ENCODE measurements at regions not wholly inside any gene's neighbourhood (a gene's known extent, or its start where the extent isn't known, plus 50 kb on each side); places are given as distances from the start of the nearest gene placed in this dataset.

DNA sequence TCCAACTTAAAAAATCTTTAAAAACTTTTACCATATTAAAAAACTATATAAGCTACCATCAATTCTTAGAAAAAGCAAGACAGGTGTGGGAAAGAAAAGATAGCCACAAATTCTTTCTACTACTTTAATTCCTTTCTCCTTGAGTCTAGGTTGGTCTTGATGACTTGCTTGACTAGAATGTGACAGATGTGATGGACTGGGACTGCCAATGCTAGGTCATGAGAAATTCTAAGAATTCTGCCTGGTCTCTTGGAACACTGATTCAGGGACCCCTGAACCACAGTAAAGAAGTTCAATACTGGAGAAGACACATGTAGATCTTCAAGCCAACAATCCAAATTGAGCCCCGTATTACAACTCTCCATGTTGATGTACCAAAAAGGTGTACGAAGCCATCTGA is 326.6 kb upstream of the B3GALT2 start:
- no peak for TF ChIP-seq CTCF (conservative IDR thresholded peaks at IDR 0.05; ENCODE audit: low read length)
- TF ChIP-seq EZH2phosphoT487 (IDR thresholded peaks at IDR 0.05; ENCODE audit: borderline replicate concordance) = no peak

Data from Loucy (cell line).